Omental fat pad (tissue), 3 donors: ENCODE measurements at regions not wholly inside any gene's neighbourhood (a gene's known extent, or its start where the extent isn't known, plus 50 kb on each side); places are given as distances from the start of the nearest gene placed in this dataset.

ENCODE experiments used
- ATAC-seq: fragments of 150-250 bp; one replicate; pipeline ENCODE4 v1.9.1; 2016; ENCODE audit warnings: mild to moderate bottlenecking, moderate library complexity; ENCODE audit not compliant: low FRiP score
- DNase-seq: peaks from one replicate; pipeline ENCODE4 v3.0.0-alpha.2; 2019; ENCODE audit warnings: low spot score
- TF ChIP-seq, protein P1 (sequence below), 3 donors: fragments of 450-650 bp; IDR thresholded peaks; one replicate each; pipeline ENCODE4 v1.5.1; 2016 to 2017; ENCODE audit warnings: antibody characterized with exemption in 3 of 3, mild to moderate bottlenecking in 3 of 3, moderate library complexity in 2 of 3

- ATAC-seq, result no peak
- TF ChIP-seq, protein P1, sequence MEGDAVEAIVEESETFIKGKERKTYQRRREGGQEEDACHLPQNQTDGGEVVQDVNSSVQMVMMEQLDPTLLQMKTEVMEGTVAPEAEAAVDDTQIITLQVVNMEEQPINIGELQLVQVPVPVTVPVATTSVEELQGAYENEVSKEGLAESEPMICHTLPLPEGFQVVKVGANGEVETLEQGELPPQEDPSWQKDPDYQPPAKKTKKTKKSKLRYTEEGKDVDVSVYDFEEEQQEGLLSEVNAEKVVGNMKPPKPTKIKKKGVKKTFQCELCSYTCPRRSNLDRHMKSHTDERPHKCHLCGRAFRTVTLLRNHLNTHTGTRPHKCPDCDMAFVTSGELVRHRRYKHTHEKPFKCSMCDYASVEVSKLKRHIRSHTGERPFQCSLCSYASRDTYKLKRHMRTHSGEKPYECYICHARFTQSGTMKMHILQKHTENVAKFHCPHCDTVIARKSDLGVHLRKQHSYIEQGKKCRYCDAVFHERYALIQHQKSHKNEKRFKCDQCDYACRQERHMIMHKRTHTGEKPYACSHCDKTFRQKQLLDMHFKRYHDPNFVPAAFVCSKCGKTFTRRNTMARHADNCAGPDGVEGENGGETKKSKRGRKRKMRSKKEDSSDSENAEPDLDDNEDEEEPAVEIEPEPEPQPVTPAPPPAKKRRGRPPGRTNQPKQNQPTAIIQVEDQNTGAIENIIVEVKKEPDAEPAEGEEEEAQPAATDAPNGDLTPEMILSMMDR (IDR thresholded peaks at IDR 0.05), result no peak
- no peak for DNase-seq
These were observed 139.1 kb upstream of the TACR1 start for GRCh38 chr2:75338461-75338860.

DNA sequence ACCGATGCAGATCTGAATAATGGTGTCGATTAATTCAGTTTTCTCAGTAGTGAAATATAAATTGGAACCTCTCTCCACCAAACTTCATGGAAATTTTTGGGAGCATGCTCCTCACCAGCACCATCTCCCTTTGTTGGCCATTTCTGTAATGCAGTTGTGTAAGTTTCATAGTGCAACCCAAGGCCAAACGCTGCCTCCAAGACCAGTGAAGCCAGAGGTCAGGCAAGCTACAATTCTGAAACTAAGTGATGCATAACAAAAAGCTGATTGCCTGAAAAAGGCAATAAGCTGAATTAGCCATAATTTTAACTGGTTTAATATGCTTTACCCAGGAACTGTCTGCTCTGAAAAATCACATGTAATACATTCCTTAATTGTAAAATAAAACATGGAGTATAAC lies 138.3 kb upstream of the TACR1 start:
- ATAC-seq (no peak), DNase-seq (no peak)
- TF ChIP-seq, protein P1 (IDR thresholded peaks at IDR 0.05), result no peak

GRCh38 chr2:75337016-75337415 lies 137.7 kb upstream of the TACR1 start:
- no peak for DNase-seq
- TF ChIP-seq, protein P1 (IDR thresholded peaks at IDR 0.05), result no peak
- ATAC-seq, result no peak

DNA sequence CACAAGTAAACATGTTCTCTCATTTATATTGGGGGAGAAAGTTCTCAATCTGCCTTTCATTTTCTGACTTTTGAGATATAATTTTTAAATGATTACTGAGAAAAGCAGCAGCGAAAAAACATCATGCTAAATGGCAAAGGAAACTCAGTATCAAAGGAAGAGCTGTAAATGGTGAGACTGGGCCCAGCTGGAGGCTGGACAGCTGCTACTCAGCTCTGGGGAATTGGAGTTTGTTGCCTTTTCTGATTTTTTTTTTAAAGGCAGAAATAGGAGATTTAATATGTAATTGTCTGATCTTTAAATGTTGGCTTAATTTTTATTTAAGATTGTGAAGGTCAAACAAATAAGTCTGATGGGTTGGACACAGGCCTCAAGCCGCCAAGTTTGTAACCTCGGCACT lies 137.1 kb upstream of the TACR1 start:
- TF ChIP-seq, protein P1 (IDR thresholded peaks at IDR 0.05), result no peak
- no peak for DNase-seq
- ATAC-seq, result no peak

GRCh38 chr2:75334076-75334475 lies 134.8 kb upstream of the TACR1 start:
- ATAC-seq (no peak), DNase-seq (no peak)
- TF ChIP-seq, protein P1 (IDR thresholded peaks at IDR 0.05), result no peak

DNA sequence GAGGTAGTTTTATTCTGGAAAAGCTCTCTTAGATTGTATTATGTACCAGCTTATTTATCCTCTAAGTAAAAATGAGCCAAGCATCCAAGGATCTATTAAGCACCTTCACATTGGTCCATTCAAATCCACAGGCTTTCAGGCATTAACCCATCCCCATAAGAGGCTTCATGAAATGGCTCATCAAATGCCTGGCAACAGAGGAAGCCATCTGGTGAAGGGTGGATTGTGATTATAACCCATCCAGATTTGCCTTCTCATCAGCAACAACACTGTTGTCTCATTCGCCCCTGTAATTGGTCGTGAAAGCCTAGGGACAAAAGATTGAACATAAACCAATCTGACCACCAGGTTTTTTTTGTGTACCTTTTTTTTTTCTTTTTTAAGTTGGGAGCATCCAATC lies 134.3 kb upstream of the TACR1 start:
- ATAC-seq (no peak), DNase-seq (no peak)
- TF ChIP-seq, protein P1 (IDR thresholded peaks at IDR 0.05), result no peak

- ATAC-seq, result no peak
- TF ChIP-seq, protein P1 (IDR thresholded peaks at IDR 0.05), result no peak
- DNase-seq, result no peak
These were observed 128.8 kb upstream of the TACR1 start for GRCh38 chr2:75328156-75328555.
